Lung (tissue), 11 donors: ENCODE measurements at regions not wholly inside any gene's neighbourhood (a gene's known extent, or its start where the extent isn't known, plus 50 kb on each side); places are given as distances from the start of the nearest gene placed in this dataset.
A peak's percentile ranks its signal among the peaks of the same experiment; 100 is the strongest.
"Not testable (repeated sequence)": the region's sequence is repeated elsewhere in the genome, so short reads cannot be mapped to it uniquely, and the experiment has no call there.

Experiments used
- ATAC-seq: fragments of 200-7000 bp; cut with Tn5 transposase; one replicate; pipeline ENCODE4 v1.9.1; 2020; ENCODE audit warnings: moderate number of reproducible peaks; ENCODE audit not compliant: insufficient read depth, low FRiP score
- DNase-seq, 3 donors: peaks; one replicate each; pipeline ENCODE4 v3.0.0-alpha.2; 2013 to 2017
- H3K27ac ChIP-seq, 2 donors: one replicate each; pipeline ENCODE4 v1.5.1; 2013; ENCODE audit warnings: mild to moderate bottlenecking in 2 of 2, moderate library complexity in 2 of 2, control low read depth in 1 of 2, inconsistent platforms in 1 of 2, low read depth in 1 of 2, low read length in 1 of 2
- H3K27me3 ChIP-seq, 3 donors: one replicate each; pipeline ENCODE4 v1.5.1; 2013; ENCODE audit warnings: low read length in 2 of 3; ENCODE audit not compliant: control insufficient read depth in 3 of 3, insufficient read depth in 3 of 3
- H3K36me3 ChIP-seq, 4 donors: one replicate each; pipeline ENCODE4 v1.5.1; 2013; ENCODE audit warnings: low read length in 4 of 4, mild to moderate bottlenecking in 1 of 4, moderate library complexity in 1 of 4; ENCODE audit not compliant: control insufficient read depth in 4 of 4, insufficient read depth in 4 of 4
- H3K4me1 ChIP-seq, 5 donors: one replicate each; pipeline ENCODE4 v1.5.1; 2013; ENCODE audit warnings: low read length in 5 of 5, mild to moderate bottlenecking in 2 of 5, moderate library complexity in 1 of 5; ENCODE audit not compliant: control insufficient read depth in 5 of 5, insufficient read depth in 5 of 5
- H3K4me3 ChIP-seq: one replicate; pipeline ENCODE4 v1.5.1; 2013; ENCODE audit warnings: mild to moderate bottlenecking, control low read depth, moderate library complexity
- H3K9ac ChIP-seq, 2 donors: one replicate each; pipeline ENCODE4 v1.5.1; 2013; ENCODE audit warnings: low read length in 2 of 2, control low read depth in 1 of 2; ENCODE audit not compliant: insufficient read depth in 1 of 2
- H3K9me3 ChIP-seq, 4 donors: one replicate each; pipeline ENCODE4 v1.5.1; 2013; ENCODE audit warnings: low read length in 3 of 4, mild to moderate bottlenecking in 1 of 4, moderate library complexity in 1 of 4; ENCODE audit not compliant: control insufficient read depth in 4 of 4, insufficient read depth in 3 of 4
- WGBS, 2 donors: extraction: QIAGEN DNeasy Blood & Tissue Kit; methylation state at CpG; one replicate each; pipeline ENCODE4 v1.1.7; 2013; 5-methylcytosine and 5-hydroxymethylcytosine counted together
- TF ChIP-seq, protein P1 (sequence below): IDR thresholded peaks from 2 replicates; pipeline ENCODE4 v1.5.1; 2012; ENCODE audit warnings: mild to moderate bottlenecking; ENCODE audit errors: control extremely low read depth, extremely low read depth
- donor health status: control.
- donor health status: control.
- donor health status: Bipolar disorder and iron deficiency.
- donor health status: healthy.
- donor health status: DM: yes; HTN: yes; CAD: no.

DNA sequence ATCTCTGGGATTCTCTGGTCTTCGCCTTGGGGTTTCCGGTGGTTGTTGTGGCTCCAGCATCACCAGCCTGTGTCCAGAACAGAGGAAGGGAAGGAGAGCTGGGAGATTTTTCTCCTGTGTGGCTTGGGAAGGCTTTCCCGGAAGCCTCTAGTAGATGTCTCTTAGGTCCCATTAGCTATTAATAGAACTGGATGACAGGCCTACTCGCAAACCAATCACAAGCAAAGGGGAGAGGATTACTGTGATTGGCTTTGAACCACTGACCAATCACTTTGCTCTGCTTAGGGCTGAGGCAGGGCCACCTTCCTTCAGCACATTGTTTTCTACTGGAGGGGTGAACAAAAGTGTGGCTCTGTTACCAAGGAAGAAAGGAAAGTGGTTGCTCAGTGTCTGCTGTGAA lies 203.4 kb upstream of the SULF2 start:
- peaks cover 0 to 7% (median 4%) of the 10 kb centered on the region in 4 donors for H3K9me3 ChIP-seq
- ATAC-seq, result no peak
- H3K4me3 ChIP-seq, result no peak overlapping the region
- peaks cover 0 to 5% (median 0%) of the 10 kb centered on the region in 5 donors for H3K4me1 ChIP-seq
- H3K9ac ChIP-seq, result no peak overlapping the region
- TF ChIP-seq, protein P1, sequence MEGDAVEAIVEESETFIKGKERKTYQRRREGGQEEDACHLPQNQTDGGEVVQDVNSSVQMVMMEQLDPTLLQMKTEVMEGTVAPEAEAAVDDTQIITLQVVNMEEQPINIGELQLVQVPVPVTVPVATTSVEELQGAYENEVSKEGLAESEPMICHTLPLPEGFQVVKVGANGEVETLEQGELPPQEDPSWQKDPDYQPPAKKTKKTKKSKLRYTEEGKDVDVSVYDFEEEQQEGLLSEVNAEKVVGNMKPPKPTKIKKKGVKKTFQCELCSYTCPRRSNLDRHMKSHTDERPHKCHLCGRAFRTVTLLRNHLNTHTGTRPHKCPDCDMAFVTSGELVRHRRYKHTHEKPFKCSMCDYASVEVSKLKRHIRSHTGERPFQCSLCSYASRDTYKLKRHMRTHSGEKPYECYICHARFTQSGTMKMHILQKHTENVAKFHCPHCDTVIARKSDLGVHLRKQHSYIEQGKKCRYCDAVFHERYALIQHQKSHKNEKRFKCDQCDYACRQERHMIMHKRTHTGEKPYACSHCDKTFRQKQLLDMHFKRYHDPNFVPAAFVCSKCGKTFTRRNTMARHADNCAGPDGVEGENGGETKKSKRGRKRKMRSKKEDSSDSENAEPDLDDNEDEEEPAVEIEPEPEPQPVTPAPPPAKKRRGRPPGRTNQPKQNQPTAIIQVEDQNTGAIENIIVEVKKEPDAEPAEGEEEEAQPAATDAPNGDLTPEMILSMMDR, result no peak
- no peaks in the 10 kb centered on the region for H3K36me3 ChIP-seq
- no peak overlapping the region for H3K27ac ChIP-seq
- WGBS, 2 donors, result 69 to 72% methylated on average over 4 of the region's 4 CpGs
- no peak for DNase-seq
- peaks cover 0 to 5% (median 0%) of the 10 kb centered on the region in 3 donors for H3K27me3 ChIP-seq

DNA sequence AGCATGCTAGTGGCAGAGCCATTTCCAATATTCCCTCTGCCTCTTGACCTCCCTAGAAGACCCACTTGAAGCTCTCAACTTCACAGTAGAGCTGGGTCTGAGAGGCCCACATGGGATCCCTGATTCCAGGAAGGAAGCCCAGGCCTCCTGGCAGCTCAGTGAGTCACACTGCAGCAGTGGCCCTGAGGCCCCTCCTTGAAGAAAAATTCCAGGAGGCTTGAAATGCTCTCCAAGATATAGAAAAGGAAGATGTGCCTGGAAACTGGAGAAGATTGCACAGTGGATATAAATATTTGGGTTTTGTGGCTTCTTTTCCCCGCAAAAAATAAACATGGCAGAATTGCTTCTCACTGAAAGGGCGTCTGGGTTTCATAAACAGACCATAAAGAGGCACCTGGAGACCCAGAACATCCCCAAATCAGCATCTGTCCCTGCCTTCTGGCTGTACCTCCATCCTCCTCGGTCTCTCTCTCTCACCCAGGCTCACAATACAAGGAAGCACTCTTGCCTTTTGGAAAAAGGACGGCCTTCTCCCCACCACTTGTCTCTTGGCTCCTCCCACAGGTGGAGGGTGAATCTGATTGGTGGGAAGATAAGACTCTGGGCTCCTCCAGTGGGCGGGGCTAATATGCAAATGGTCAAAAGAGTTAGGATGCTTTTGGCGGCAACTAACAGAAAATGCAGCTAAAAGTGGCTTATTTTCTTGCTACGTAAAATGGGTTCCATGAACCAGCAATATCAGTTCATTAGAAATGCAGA lies 200.0 kb upstream of the SULF2 start:
- no peak for DNase-seq
- ATAC-seq, result peak; percentile 39
- TF ChIP-seq, protein P1, result no peak

DNA sequence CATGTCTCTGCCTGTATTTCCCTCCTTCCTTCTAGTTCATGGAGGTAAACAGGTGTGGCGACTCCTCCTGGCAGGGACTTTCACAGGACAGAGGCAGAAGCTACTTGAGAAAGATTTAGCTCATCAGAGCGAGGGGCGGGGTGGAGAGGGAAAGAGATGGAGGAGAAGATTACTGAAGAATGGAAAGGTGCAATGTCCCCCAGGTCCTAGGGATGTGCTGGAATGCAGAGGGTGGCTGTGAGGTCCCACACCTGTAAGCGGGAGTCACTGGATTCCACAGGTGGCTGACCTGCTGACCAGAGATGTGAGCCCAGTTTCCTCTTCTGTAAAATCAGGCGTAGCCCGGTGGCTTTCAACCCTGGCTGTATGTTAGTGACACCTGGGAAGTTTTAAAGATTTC lies 199.2 kb upstream of the SULF2 start:
- no peak overlapping the region for H3K4me3 ChIP-seq
- no peak overlapping the region for H3K27ac ChIP-seq
- H3K9ac ChIP-seq, result no peak overlapping the region
- DNase-seq (no peak), ATAC-seq (no peak)
- TF ChIP-seq, protein P1, result no peak
- H3K36me3 ChIP-seq, result no peaks in the 10 kb centered on the region
- peaks cover 0 to 3% (median 0%) of the 10 kb centered on the region in 5 donors for H3K4me1 ChIP-seq
- no peaks in the 10 kb centered on the region for H3K27me3 ChIP-seq
- peaks cover 0 to 2% (median 0%) of the 10 kb centered on the region in 4 donors for H3K9me3 ChIP-seq
- 87 to 92% methylated on average over 6 of the region's 6 CpGs for WGBS, 2 donors

More for the DNA sequence above, 200.0 kb upstream of the SULF2 start:
- Histone ChIP-seq H3K9ac (no peak overlapping the region), H3K9me3 (peaks cover 0 to 2% (median 0%) of the 10 kb centered on the region in 4 donors), H3K27ac (no peak overlapping the region), H3K36me3 (no peaks in the 10 kb centered on the region), H3K4me3 (no peak overlapping the region), H3K27me3 (no peaks in the 10 kb centered on the region), H3K4me1 (peaks cover 0 to 5% (median 0%) of the 10 kb centered on the region in 5 donors)
- 67 to 82% methylated on average over 7 of the region's 7 CpGs for WGBS, 2 donors

DNA sequence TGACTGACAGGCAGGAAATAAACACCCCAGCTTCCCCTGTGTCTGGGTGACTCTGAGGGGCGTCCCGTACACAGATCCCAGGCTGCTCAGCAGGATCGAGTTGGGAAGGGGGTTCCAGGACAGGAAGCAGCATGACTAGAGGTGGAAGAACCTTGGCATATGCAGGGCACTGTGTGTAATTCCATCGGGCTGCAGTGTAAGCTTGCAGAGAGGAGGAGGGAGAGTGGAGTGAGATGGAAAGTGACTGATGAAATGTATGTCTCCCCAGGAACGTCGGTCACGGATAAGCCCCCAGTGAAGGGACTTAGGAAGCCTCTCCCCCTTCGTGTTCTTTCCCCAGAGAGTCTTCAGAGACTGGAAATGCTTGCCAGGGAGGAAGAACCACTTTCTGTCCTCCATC lies 198.4 kb upstream of the SULF2 start:
- WGBS, 2 donors, result 26 to 48% methylated on average over 5 to 8 of the region's 8 CpGs
- not testable (repeated sequence) for H3K36me3 ChIP-seq, H3K9me3 ChIP-seq, ATAC-seq, H3K9ac ChIP-seq, H3K27me3 ChIP-seq, DNase-seq, H3K27ac ChIP-seq, H3K4me1 ChIP-seq, H3K4me3 ChIP-seq
